SK-N-SH (cell line): ENCODE measurements at regions not wholly inside any gene's neighbourhood (a gene's known extent, or its start where the extent isn't known, plus 50 kb on each side); places are given as distances from the start of the nearest gene placed in this dataset.

ENCODE experiments used
- CTCF ChIA-PET: fragments of 300-600, 350-600 bp; formaldehyde crosslinking; extraction: SDS; loops from one replicate; lab custom pipeline; 2021; lab: Yijun Ruan, JAX
- POLR2A ChIA-PET: fragments of 350-600 bp; sonication (Branson Sonifier 250); formaldehyde crosslinking; extraction: SDS; loops from one replicate; lab custom pipeline; 2020; ENCODE audit warnings: antibody characterized with exemption, inconsistent platforms; lab: Yijun Ruan, JAX
- DNase-seq: peaks from one replicate; pipeline ENCODE4 v3.0.0; 2012
- H2AFZ ChIP-seq: fragments of 200-600 bp; sonication (generic); 2 replicates; pipeline ENCODE4 v1.8.1; 2016; ENCODE audit warnings: antibody characterized with exemption, mild to moderate bottlenecking, low read depth
- H3F3A ChIP-seq: fragments of 200-600 bp; sonication (generic); replicated peaks from 2 replicates; pipeline ENCODE3; 2016; ENCODE audit warnings: antibody characterized with exemption, mild to moderate bottlenecking; ENCODE audit not compliant: insufficient read depth
- H3K27ac ChIP-seq, 2 experiments: fragments of 200-500 bp in 1 of 2; fragments of 200-600 bp in 1 of 2; sonication (Bioruptor generic) in 1 of 2; sonication (generic), shearing (Covaris generic) in 1 of 2; 2 replicates each; pipeline versions ENCODE4 v1.5.1 to v1.6.1; 2014 to 2016; ENCODE audit warnings: low read depth in 2 of 2, inconsistent platforms in 1 of 2, low read length in 1 of 2, mild to moderate bottlenecking in 1 of 2, mixed read lengths in 1 of 2
- H3K27me3 ChIP-seq: fragments of 200-600 bp; sonication (generic), shearing (Covaris generic); 2 replicates; pipeline ENCODE4 v1.6.1; 2016; ENCODE audit warnings: mixed run types; ENCODE audit not compliant: insufficient read depth
- H3K36me3 ChIP-seq, 2 experiments: fragments of 200-500 bp in 1 of 2; fragments of 200-600 bp in 1 of 2; sonication (Bioruptor generic) in 1 of 2; sonication (generic) in 1 of 2; replicated peaks in 1 of 2; 2 replicates each; pipeline versions ENCODE3 to v1.5.1; 2014 to 2016; ENCODE audit warnings: low read length in 1 of 2, mild to moderate bottlenecking in 1 of 2; ENCODE audit not compliant: insufficient read depth in 2 of 2, control insufficient read depth in 1 of 2
- H3K4me1 ChIP-seq, 2 experiments: fragments of 200-500 bp in 1 of 2; fragments of 200-600 bp in 1 of 2; sonication (Bioruptor generic) in 1 of 2; sonication (generic), shearing (Covaris generic) in 1 of 2; 2 replicates each; pipeline versions ENCODE4 v1.5.1 to v1.6.1; 2014 to 2016; ENCODE audit warnings: low read depth in 1 of 2, low read length in 1 of 2, mixed run types in 1 of 2; ENCODE audit not compliant: insufficient read depth in 2 of 2, control insufficient read depth in 1 of 2
- H3K4me2 ChIP-seq: fragments of 200-600 bp; sonication (generic), shearing (Covaris generic); 2 replicates; pipeline ENCODE4 v1.6.1; 2017; ENCODE audit warnings: mixed run types
- H3K4me3 ChIP-seq, 2 experiments: fragments of 200-500 bp in 1 of 2; fragments of 200-600 bp in 1 of 2; sonication (Bioruptor generic) in 1 of 2; sonication (generic), shearing (Covaris generic) in 1 of 2; 2 replicates each; pipeline versions ENCODE4 v1.5.1 to v1.8.1; 2014 to 2016; ENCODE audit warnings: low read depth in 2 of 2, inconsistent platforms in 1 of 2, low read length in 1 of 2, mild to moderate bottlenecking in 1 of 2, mixed read lengths in 1 of 2, moderate library complexity in 1 of 2
- H3K79me2 ChIP-seq: fragments of 200-600 bp; sonication (generic); 2 replicates; pipeline ENCODE4 v1.8.1; 2017; ENCODE audit warnings: mild to moderate bottlenecking; ENCODE audit not compliant: insufficient read depth
- H3K9ac ChIP-seq: fragments of 200-600 bp; sonication (generic); 2 replicates; pipeline ENCODE4 v1.6.1; 2017; ENCODE audit warnings: mixed run types
- H3K9me2 ChIP-seq: fragments of 200-600 bp; sonication (generic); 2 replicates; pipeline ENCODE4 v1.6.1; 2017; ENCODE audit warnings: mixed run types
- H3K9me3 ChIP-seq: fragments of 200-600 bp; sonication (generic); 2 replicates; pipeline ENCODE4 v1.6.1; 2017; ENCODE audit warnings: mixed run types, mild to moderate bottlenecking, moderate library complexity
- H4K20me1 ChIP-seq: fragments of 200-600 bp; sonication (generic); 2 replicates; pipeline ENCODE4 v1.6.1; 2017; ENCODE audit warnings: mild to moderate bottlenecking, mixed run types; ENCODE audit not compliant: insufficient read depth
- CHD2 ChIP-seq: fragments of 150-350 bp; IDR thresholded peaks from 2 replicates; pipeline ENCODE4 v1.6.1; 2018; ENCODE audit warnings: low read length; ENCODE audit not compliant: partially characterized antibody
- ELF1 ChIP-seq: IDR thresholded peaks from 2 replicates; pipeline ENCODE4 v1.4.0; 2012
- FOSL2 ChIP-seq: IDR thresholded peaks from 2 replicates; pipeline ENCODE4 v1.4.0; 2012; ENCODE audit warnings: low read depth, mild to moderate bottlenecking, moderate library complexity, borderline replicate concordance
- FOXJ3 ChIP-seq: sonication (generic); formaldehyde crosslinking; IDR thresholded peaks from 2 replicates; pipeline ENCODE4 v1.5.1; 2020; ENCODE audit warnings: mild to moderate bottlenecking, missing genetic modification reagents
- FOXM1 ChIP-seq: IDR thresholded peaks from 2 replicates; pipeline ENCODE4 v1.4.0; 2012; ENCODE audit warnings: low read depth, mild to moderate bottlenecking
- GABPA ChIP-seq: IDR thresholded peaks from 2 replicates; pipeline ENCODE4 v1.4.0; 2012; ENCODE audit warnings: low read depth, mild to moderate bottlenecking
- GATA2 ChIP-seq: sonication (generic); formaldehyde crosslinking; IDR thresholded peaks from 2 replicates; pipeline ENCODE4 v1.5.0; 2020; ENCODE audit warnings: mild to moderate bottlenecking, missing genetic modification reagents
- IRF3 ChIP-seq: fragments of 150-350 bp; IDR thresholded peaks from 2 replicates; pipeline ENCODE4 v1.6.1; 2016; ENCODE audit warnings: mild to moderate bottlenecking, low read depth, low read length
- MEF2A ChIP-seq: IDR thresholded peaks from 2 replicates; pipeline ENCODE4 v1.4.0; 2012; ENCODE audit warnings: low read depth, borderline replicate concordance
- NRF1 ChIP-seq: IDR thresholded peaks from 2 replicates; pipeline ENCODE4 v1.6.1; 2012; ENCODE audit warnings: low read depth, mild to moderate bottlenecking, low read length
- RCOR1 ChIP-seq: fragments of 150-350 bp; IDR thresholded peaks from 2 replicates; pipeline ENCODE4 v1.6.1; 2017; ENCODE audit warnings: antibody characterized with exemption, low read length
- RXRA ChIP-seq: IDR thresholded peaks from 2 replicates; pipeline ENCODE4 v1.4.0; 2012; ENCODE audit warnings: low read depth, mild to moderate bottlenecking, borderline replicate concordance
- SIN3A ChIP-seq: IDR thresholded peaks from 2 replicates; pipeline ENCODE4 v1.6.1; 2012; ENCODE audit warnings: low read depth, mild to moderate bottlenecking, low read length, moderate library complexity, borderline replicate concordance
- TEAD4 ChIP-seq: IDR thresholded peaks from 2 replicates; pipeline ENCODE4 v1.4.0; 2012; ENCODE audit warnings: mild to moderate bottlenecking, borderline replicate concordance; ENCODE audit not compliant: insufficient read depth
- USF1 ChIP-seq: IDR thresholded peaks from 2 replicates; pipeline ENCODE4 v1.4.0; 2012; ENCODE audit warnings: low read depth, borderline replicate concordance
- USF2 ChIP-seq: fragments of 150-350 bp; IDR thresholded peaks from 2 replicates; pipeline ENCODE4 v1.6.1; 2017; ENCODE audit warnings: antibody characterized with exemption, low read length, low read depth, borderline replicate concordance
- YY1 ChIP-seq: IDR thresholded peaks from 2 replicates; pipeline ENCODE4 v1.4.0; 2012; ENCODE audit warnings: low read depth, mild to moderate bottlenecking
- ZBTB33 ChIP-seq: IDR thresholded peaks from 2 replicates; pipeline ENCODE4 v1.4.0; 2012; ENCODE audit warnings: low read depth, borderline replicate concordance
- WGBS: methylation state at CpG from one replicate; pipeline ENCODE4 v1.1.6; 2017; ENCODE audit warnings: low lambda C conversion rate; 5-methylcytosine and 5-hydroxymethylcytosine counted together

GRCh38 chr5:74184649-74185048 lies 455.9 kb downstream of the ENC1 start:
- no peaks in the 10 kb centered on the region for H3K36me3 ChIP-seq
- H2AFZ ChIP-seq: no peak overlapping the region
- no peak overlapping the region for H3K9ac ChIP-seq
- peaks cover 3 to 16% of the 10 kb centered on the region in 2 experiments; a peak in 1 of 4 replicates for H3K4me1 ChIP-seq
- H3K27me3 ChIP-seq: no peaks in the 10 kb centered on the region
- 73% methylated on average over 1 of the region's 1 CpG for WGBS
- no peaks in the 10 kb centered on the region for H3K9me2 ChIP-seq
- no peaks in the 10 kb centered on the region for H4K20me1 ChIP-seq
- ChIA-PET POLR2A (no interaction called here), CTCF (no interaction called here)
- no peaks in the 10 kb centered on the region for H3F3A ChIP-seq
- no peaks in the 10 kb centered on the region for H3K9me3 ChIP-seq
- peak overlapping the region in 1 of 2 experiments; percentile 95; a peak in 2 of 4 replicates for H3K27ac ChIP-seq
- no peak overlapping the region for H3K4me3 ChIP-seq
- no peak for TF ChIP-seq FOXM1
- no peak for TF ChIP-seq MEF2A
- TF ChIP-seq NRF1: no peak
- no peak for TF ChIP-seq SIN3A
- no peak for TF ChIP-seq FOSL2
- TF ChIP-seq RXRA: no peak
- TF ChIP-seq ELF1: no peak
- TF ChIP-seq FOXJ3 (CRISPR knock-in tag): no peak
- TF ChIP-seq GATA2 (CRISPR knock-in tag): no peak
- no peak for TF ChIP-seq GABPA
- no peak for TF ChIP-seq ZBTB33
- TF ChIP-seq RCOR1: no peak
- no peak for TF ChIP-seq TEAD4
- no peak for TF ChIP-seq USF1
- TF ChIP-seq IRF3: no peak
- TF ChIP-seq USF2: no peak
- TF ChIP-seq YY1: no peak
- TF ChIP-seq CHD2: no peak
- no peaks in the 10 kb centered on the region for H3K79me2 ChIP-seq
- DNase-seq: no peak
- no peak overlapping the region for H3K4me2 ChIP-seq
